MCF 10A (cell line): ENCODE measurements at regions not wholly inside any gene's neighbourhood (a gene's known extent, or its start where the extent isn't known, plus 50 kb on each side); places are given as distances from the start of the nearest gene placed in this dataset.

Experiments used
- BruUV-seq: library from RNA; stranded (reverse); fragments of 400-500 nt; replicated peaks from 2 replicates; lab custom pipeline; 2021; lab: Mats Ljungman, UMichigan
- CTCF ChIA-PET: fragments of 300-600 bp; sonication (Branson Sonifier 250); formaldehyde crosslinking; extraction: SDS; loops from one replicate; lab custom pipeline; 2021; ENCODE audit warnings: antibody characterized with exemption, inconsistent platforms; lab: Yijun Ruan, JAX
- POLR2A ChIA-PET: fragments of 300-600, 350-650 bp; sonication (Branson Sonifier 250); formaldehyde crosslinking; extraction: SDS; loops from one replicate; lab custom pipeline; 2020; ENCODE audit warnings: antibody characterized with exemption, inconsistent platforms; lab: Yijun Ruan, JAX
- DNase-seq: peaks from one replicate; pipeline ENCODE4 v3.0.0-alpha.2; 2018; ENCODE audit not compliant: unreplicated experiment
- H3K27ac Mint-ChIP-seq: one replicate; pipeline ENCODE4 v1.8.0; 2022; ENCODE audit warnings: mild to moderate bottlenecking, low read depth, mixed read lengths; ENCODE audit not compliant: unreplicated experiment
- H3K27me3 Mint-ChIP-seq: one replicate; pipeline ENCODE4 v1.8.0; 2022; ENCODE audit warnings: mixed read lengths; ENCODE audit not compliant: insufficient read depth, unreplicated experiment
- H3K36me3 Mint-ChIP-seq: one replicate; pipeline ENCODE4 v1.8.0; 2022; ENCODE audit warnings: mild to moderate bottlenecking, moderate library complexity, mixed read lengths; ENCODE audit not compliant: insufficient read depth, unreplicated experiment
- H3K4me1 Mint-ChIP-seq: one replicate; pipeline ENCODE4 v1.8.0; 2022; ENCODE audit warnings: mixed read lengths; ENCODE audit not compliant: insufficient read depth, unreplicated experiment
- H3K4me3 Mint-ChIP-seq: one replicate; pipeline ENCODE4 v1.8.0; 2022; ENCODE audit warnings: mild to moderate bottlenecking, moderate library complexity, mixed read lengths; ENCODE audit not compliant: unreplicated experiment
- H3K9me3 Mint-ChIP-seq: one replicate; pipeline ENCODE4 v1.8.0; 2022; ENCODE audit warnings: mixed read lengths; ENCODE audit not compliant: unreplicated experiment
- intact Hi-C: fragments of 100-400 bp; cut with micrococcal nuclease; formaldehyde crosslinking; loops from 2 replicates; pipeline ENCODE4 v1.14.1; 2022
- TF ChIP-seq, protein P1 (sequence below): fragments of 200-600 bp; IDR thresholded peaks from one replicate; pipeline ENCODE4 v1.8.0; 2022; ENCODE audit warnings: antibody characterized with exemption, mild to moderate bottlenecking; ENCODE audit not compliant: unreplicated experiment

DNA sequence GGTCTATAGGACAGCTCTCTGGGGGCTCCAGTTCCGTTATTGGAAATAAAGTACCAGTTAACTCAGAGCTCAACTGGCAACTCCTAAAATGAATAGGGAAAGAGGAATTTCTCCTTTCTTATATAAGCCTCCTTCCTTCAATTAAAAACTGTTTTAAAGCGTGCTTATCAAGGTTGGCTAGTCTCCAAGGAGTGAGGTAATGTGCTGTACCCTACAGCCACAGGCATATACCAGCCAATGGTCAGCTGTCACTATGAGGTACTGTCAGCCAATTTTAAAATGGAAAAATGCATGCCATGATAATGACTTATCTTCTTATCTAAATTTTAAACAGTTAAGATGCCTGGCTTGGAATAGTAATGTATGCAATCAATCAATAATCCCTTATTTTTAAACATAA lies 76.2 kb downstream of the PLCE1 start:
- ChIA-PET CTCF (no interaction called here), POLR2A (no interaction called here)
- Mint-ChIP-seq H3K27me3 (no peaks in the 10 kb centered on the region), H3K4me1 (peaks cover 7% of the 10 kb centered on the region), H3K4me3 (no peak overlapping the region), H3K9me3 (no peaks in the 10 kb centered on the region), H3K27ac (no peak overlapping the region), H3K36me3 (no peaks in the 10 kb centered on the region)
- intact Hi-C loops: loop anchor here (10.0 kb wide), 1 partner anchor 155 kb away; no protein-coding TSS in a partner anchor
- DNase-seq: no peak
- BruUV-seq: no TSS peak
- TF ChIP-seq, protein P1, sequence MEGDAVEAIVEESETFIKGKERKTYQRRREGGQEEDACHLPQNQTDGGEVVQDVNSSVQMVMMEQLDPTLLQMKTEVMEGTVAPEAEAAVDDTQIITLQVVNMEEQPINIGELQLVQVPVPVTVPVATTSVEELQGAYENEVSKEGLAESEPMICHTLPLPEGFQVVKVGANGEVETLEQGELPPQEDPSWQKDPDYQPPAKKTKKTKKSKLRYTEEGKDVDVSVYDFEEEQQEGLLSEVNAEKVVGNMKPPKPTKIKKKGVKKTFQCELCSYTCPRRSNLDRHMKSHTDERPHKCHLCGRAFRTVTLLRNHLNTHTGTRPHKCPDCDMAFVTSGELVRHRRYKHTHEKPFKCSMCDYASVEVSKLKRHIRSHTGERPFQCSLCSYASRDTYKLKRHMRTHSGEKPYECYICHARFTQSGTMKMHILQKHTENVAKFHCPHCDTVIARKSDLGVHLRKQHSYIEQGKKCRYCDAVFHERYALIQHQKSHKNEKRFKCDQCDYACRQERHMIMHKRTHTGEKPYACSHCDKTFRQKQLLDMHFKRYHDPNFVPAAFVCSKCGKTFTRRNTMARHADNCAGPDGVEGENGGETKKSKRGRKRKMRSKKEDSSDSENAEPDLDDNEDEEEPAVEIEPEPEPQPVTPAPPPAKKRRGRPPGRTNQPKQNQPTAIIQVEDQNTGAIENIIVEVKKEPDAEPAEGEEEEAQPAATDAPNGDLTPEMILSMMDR: no peak

DNA sequence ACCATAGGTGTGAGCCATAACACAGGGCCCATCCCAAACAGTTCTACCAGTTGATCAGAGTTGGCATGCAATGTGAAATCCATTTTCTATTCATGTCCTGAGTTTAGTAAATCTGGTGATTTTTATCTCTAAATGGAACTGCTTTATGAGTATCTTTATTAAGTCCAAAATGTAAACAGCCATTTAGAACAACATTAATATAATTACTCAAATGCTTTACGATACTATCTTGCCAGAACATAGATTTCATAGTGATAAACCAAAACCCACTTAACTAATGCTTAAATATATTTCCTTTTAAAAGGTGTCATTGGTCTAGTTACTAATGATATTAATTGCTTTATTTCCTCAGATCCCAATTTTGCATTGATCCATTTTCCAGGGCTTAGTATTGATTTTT lies 80.7 kb downstream of the PLCE1 start:
- Mint-ChIP-seq H3K27me3 (no peaks in the 10 kb centered on the region), H3K4me3 (no peak overlapping the region), H3K4me1 (no peaks in the 10 kb centered on the region), H3K9me3 (no peaks in the 10 kb centered on the region), H3K27ac (no peak overlapping the region), H3K36me3 (no peaks in the 10 kb centered on the region)
- intact Hi-C loops: loop anchor here (10.0 kb wide), 1 partner anchor 160 kb away; no protein-coding TSS in a partner anchor
- BruUV-seq: no TSS peak
- ChIA-PET POLR2A (no interaction called here), CTCF (interaction anchor here (0.7 to 1.0 kb wide), 2 partner anchors 60 to 158 kb away, joined by 3 read pairs; no protein-coding TSS in a partner anchor)
- no peak for DNase-seq
- TF ChIP-seq, protein P1: no peak

DNA sequence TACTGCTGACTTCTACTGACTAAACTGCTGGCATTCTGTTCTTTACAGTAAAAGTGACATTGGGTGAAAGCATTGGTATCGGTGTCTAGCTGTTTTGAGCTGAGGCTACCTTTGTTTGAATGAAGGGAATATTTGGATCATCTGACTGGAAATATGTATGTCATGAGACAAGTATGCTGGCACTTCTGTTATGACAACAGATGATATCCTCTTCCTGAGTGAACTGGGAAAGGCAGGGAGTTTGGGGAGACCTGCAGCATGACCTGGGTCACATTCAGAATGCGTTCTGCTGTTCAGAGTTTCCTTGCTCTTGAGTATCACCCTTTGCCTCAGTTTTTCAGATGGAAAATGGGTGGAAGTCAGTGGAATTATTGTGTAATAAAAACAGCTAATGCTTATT lies 81.8 kb downstream of the PLCE1 start:
- H3K4me1 Mint-ChIP-seq: no peaks in the 10 kb centered on the region
- TF ChIP-seq, protein P1: no peak
- no peaks in the 10 kb centered on the region for H3K9me3 Mint-ChIP-seq
- CTCF ChIA-PET: interaction anchor here (0.6 to 1.9 kb wide), 7 partner anchors 12 to 245 kb away, joined by 3 to 10 read pairs (median 3); no protein-coding TSS in a partner anchor
- no peaks in the 10 kb centered on the region for H3K36me3 Mint-ChIP-seq
- no TSS peak for BruUV-seq
- H3K4me3 Mint-ChIP-seq: no peak overlapping the region
- H3K27ac Mint-ChIP-seq: no peak overlapping the region
- intact Hi-C loops: loop anchor here (5.0 to 10.0 kb wide), 2 partner anchors 161 to 247 kb away; no protein-coding TSS in a partner anchor
- no peak for DNase-seq
- POLR2A ChIA-PET: interaction anchor here (0.6 kb wide), 1 partner anchor 488 kb away, joined by 3 read pairs; no protein-coding TSS in a partner anchor
- no peaks in the 10 kb centered on the region for H3K27me3 Mint-ChIP-seq

DNA sequence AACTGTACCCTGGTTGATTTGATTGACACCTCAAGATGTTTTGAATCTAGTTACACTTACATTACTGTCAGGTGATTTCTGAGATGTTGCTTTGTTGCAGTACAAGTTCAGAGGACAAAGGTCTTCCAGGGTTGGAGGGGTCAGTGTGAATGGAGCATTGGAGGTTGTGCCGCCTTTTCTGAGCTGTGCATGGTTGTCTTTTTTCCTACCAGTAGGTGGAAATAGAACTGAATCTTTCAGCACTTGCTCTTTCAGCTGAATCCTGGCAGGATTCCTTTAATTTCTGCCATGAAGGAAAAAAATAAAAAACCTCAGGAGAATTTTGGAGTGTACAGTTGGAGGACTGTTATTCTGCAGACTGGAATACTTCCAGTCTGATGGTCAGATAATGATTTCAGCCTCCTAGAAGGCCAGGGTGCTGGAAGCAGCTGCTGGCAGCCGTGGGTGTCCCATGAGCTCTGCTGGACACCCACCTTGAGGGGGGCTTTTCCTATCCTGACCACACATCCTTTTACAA lies 82.7 kb downstream of the PLCE1 start:
- H3K36me3 Mint-ChIP-seq: no peaks in the 10 kb centered on the region
- DNase-seq: peak; percentile 5
- intact Hi-C loops: loop anchor here (5.0 to 10.0 kb wide), 2 partner anchors 162 to 246 kb away; no protein-coding TSS in a partner anchor
- no peaks in the 10 kb centered on the region for H3K4me1 Mint-ChIP-seq
- ChIA-PET POLR2A (interaction anchor here (0.6 kb wide), 1 partner anchor 398 kb away, joined by 3 read pairs; no protein-coding TSS in a partner anchor), CTCF (interaction anchor here (0.6 to 1.9 kb wide), 11 partner anchors 9 to 257 kb away, joined by 3 to 10 read pairs (median 3); no protein-coding TSS in a partner anchor)
- no peak overlapping the region for H3K27ac Mint-ChIP-seq
- H3K27me3 Mint-ChIP-seq: no peaks in the 10 kb centered on the region
- H3K9me3 Mint-ChIP-seq: no peaks in the 10 kb centered on the region
- no TSS peak for BruUV-seq
- no peak overlapping the region for H3K4me3 Mint-ChIP-seq
- TF ChIP-seq, protein P1: peak; percentile 23
